GM12878 (cell line): ENCODE measurements at regions not wholly inside any gene's neighbourhood (a gene's known extent, or its start where the extent isn't known, plus 50 kb on each side); places are given as distances from the start of the nearest gene placed in this dataset.

Experiments used
- ATAC-seq: fragments of 200-7000 bp; cut with Tn5 transposase; 3 replicates; pipeline ENCODE4 v1.9.1; 2020; ENCODE audit warnings: mild to moderate bottlenecking, moderate library complexity
- BruUV-seq: library from RNA; stranded (reverse); fragments of 400-500 nt; replicated peaks from 2 replicates; lab custom pipeline; 2021; lab: Mats Ljungman, UMichigan
- CTCF ChIA-PET: fragments of 300-600 bp; sonication (Branson Sonifier 250); formaldehyde crosslinking; extraction: SDS; loops from one replicate; lab custom pipeline; 2021; ENCODE audit warnings: inconsistent platforms; lab: Yijun Ruan, JAX
- POLR2A ChIA-PET: fragments of 350-600 bp; formaldehyde crosslinking; extraction: SDS; loops from one replicate; lab custom pipeline; 2021; ENCODE audit warnings: inconsistent platforms; lab: Charles Lee
- RAD21 ChIA-PET: fragments of 300-600 bp; sonication (Branson Sonifier 250); formaldehyde crosslinking; loops from one replicate; lab custom pipeline; 2023; ENCODE audit warnings: antibody characterized with exemption; ENCODE audit not compliant: unreplicated experiment; lab: Charles Lee
- SMC1A ChIA-PET: fragments of 300-600 bp; sonication (Branson Sonifier 250); formaldehyde crosslinking; loops from one replicate; lab custom pipeline; 2023; ENCODE audit not compliant: unreplicated experiment, uncharacterized antibody; lab: Charles Lee
- DNase-seq: peaks from one replicate; pipeline ENCODE4 v3.0.0-alpha.2; 2011; ENCODE audit warnings: low read depth, low spot score
- FAIRE-seq: peaks from 3 replicates; lab custom pipeline; 2011; peaks lifted over from hg19 to GRCh38; lab: Jason Lieb, UNC
- H2AFZ ChIP-seq: 2 replicates; pipeline ENCODE4 v1.6.0; 2011; ENCODE audit warnings: low read depth, low read length, control low read depth; ENCODE audit not compliant: control insufficient read depth
- H3K27ac ChIP-seq: 2 replicates; pipeline ENCODE4 v1.5.1; 2011; ENCODE audit warnings: control low read depth; ENCODE audit not compliant: control insufficient read depth, insufficient read depth
- H3K27me3 ChIP-seq, 2 experiments: replicated peaks in 1 of 2; 2 replicates each; pipeline versions ENCODE4 v1.6.0 to v1.6.1; 2011; ENCODE audit warnings: low read length in 1 of 2; ENCODE audit not compliant: control insufficient read depth in 2 of 2, insufficient read depth in 2 of 2
- H3K36me3 ChIP-seq, 2 experiments: 2 replicates each; pipeline ENCODE4 v1.5.1; 2011; ENCODE audit warnings: low read length in 1 of 2; ENCODE audit not compliant: control insufficient read depth in 2 of 2, insufficient read depth in 2 of 2
- H3K4me1 ChIP-seq: 2 replicates; pipeline ENCODE4 v1.6.1; 2011; ENCODE audit warnings: mild to moderate bottlenecking, low read length, moderate library complexity, mixed read lengths; ENCODE audit not compliant: control insufficient read depth, insufficient read depth
- H3K4me2 ChIP-seq: 2 replicates; pipeline ENCODE4 v1.6.0; 2011; ENCODE audit warnings: control low read depth; ENCODE audit not compliant: control insufficient read depth, insufficient read depth
- H3K4me3 ChIP-seq: fragments of 200-600 bp; sonication (generic); 2 replicates; pipeline ENCODE4 v1.5.1; 2016
- H3K79me2 ChIP-seq: 2 replicates; pipeline ENCODE4 v1.6.0; 2011; ENCODE audit warnings: low read length; ENCODE audit not compliant: control insufficient read depth, insufficient read depth
- H3K9ac ChIP-seq: 2 replicates; pipeline ENCODE4 v1.8.0; 2011; ENCODE audit warnings: low read length, control low read depth, mixed read lengths; ENCODE audit not compliant: control insufficient read depth, insufficient read depth
- H3K9me3 ChIP-seq: replicated peaks from 3 replicates; pipeline ENCODE4 v1.5.1; 2011; ENCODE audit warnings: mild to moderate bottlenecking, low read length; ENCODE audit not compliant: control insufficient read depth, insufficient read depth
- H4K20me1 ChIP-seq: 2 replicates; pipeline ENCODE4 v1.6.0; 2011; ENCODE audit not compliant: control insufficient read depth, insufficient read depth
- CTCF ChIP-seq, 3 experiments: IDR thresholded peaks in 2 of 3; conservative IDR thresholded peaks in 1 of 3; 2 replicates each; pipeline ENCODE4 v1.5.1; 2011; ENCODE audit warnings: low read depth in 3 of 3, low read length in 3 of 3, mild to moderate bottlenecking in 3 of 3, control low read depth in 2 of 3, moderate library complexity in 2 of 3, inconsistent platforms in 1 of 3, mixed read lengths in 1 of 3; ENCODE audit not compliant: control insufficient read depth in 2 of 3, insufficient read depth in 1 of 3; ENCODE audit errors: extremely low read depth in 1 of 3
- FOS ChIP-seq: IDR thresholded peaks from 3 replicates; pipeline ENCODE4 v1.6.1; 2011; ENCODE audit warnings: borderline replicate concordance; ENCODE audit not compliant: insufficient read length; ENCODE audit errors: extremely low read depth
- HDAC2 ChIP-seq: fragments of 200-600 bp; sonication (generic); IDR thresholded peaks from 2 replicates; pipeline ENCODE4 v1.6.1; 2017
- IKZF1 ChIP-seq: fragments of 450-650 bp; conservative IDR thresholded peaks from 2 replicates; pipeline ENCODE4 v1.6.1; 2017; ENCODE audit warnings: antibody characterized with exemption, mild to moderate bottlenecking
- NKRF ChIP-seq: fragments of 450-650 bp; conservative IDR thresholded peaks from 2 replicates; pipeline ENCODE4 v1.6.1; 2017; ENCODE audit warnings: mild to moderate bottlenecking, moderate library complexity
- RFX5 ChIP-seq: IDR thresholded peaks from 2 replicates; pipeline ENCODE4 v1.6.1; 2011; ENCODE audit warnings: low read depth, low read length, improper control_type of control experiment
- SMC3 ChIP-seq: IDR thresholded peaks from 2 replicates; pipeline ENCODE4 v1.6.1; 2011; ENCODE audit warnings: low read length, improper control_type of control experiment, borderline replicate concordance
- SREBF2 ChIP-seq: IDR thresholded peaks from 2 replicates; pipeline ENCODE4 v1.6.1; 2012; ENCODE audit warnings: mild to moderate bottlenecking, low read length
- WGBS: methylation state at CpG from one replicate; pipeline ENCODE4 v1.1.6; 2016; ENCODE audit warnings: low lambda C conversion rate; ENCODE audit not compliant: insufficient replicate concordance, insufficient coverage; ENCODE audit errors: missing lambda C conversion rate; 5-methylcytosine and 5-hydroxymethylcytosine counted together
- in situ Hi-C: fragments of 300-500 bp; cut with MboI; formaldehyde crosslinking; loops from 9 replicates; pipeline ENCODE4 v1.14.3; 2018; ENCODE audit warnings: mixed read lengths
- intact Hi-C: fragments of 100-400 bp; cut with micrococcal nuclease; formaldehyde crosslinking; loops from one replicate; pipeline ENCODE4 v1.14.2; 2022; ENCODE audit not compliant: unreplicated experiment

GRCh38 chr4:66842026-66842723 lies 703.1 kb downstream of the CENPC start:
- CTCF ChIA-PET, result interaction anchor here (0.6 kb wide), 1 partner anchor 262 kb away, joined by 3 read pairs; no protein-coding TSS in a partner anchor
- TF ChIP-seq SREBF2 (no peak), RFX5 (no peak), CTCF (IDR thresholded peaks at IDR 0.05 in 2 of 3, conservative IDR thresholded peaks at IDR 0.05 in 1 of 3; ENCODE audit: control insufficient read depth in 2 of 3, extremely low read depth in 1 of 3, insufficient read depth in 1 of 3, low read depth in 3 of 3, low read length in 3 of 3) (no peak), NKRF (no peak), SMC3 (no peak), HDAC2 (no peak), FOS (no peak), IKZF1 (no peak)
- no peaks in the 10 kb centered on the region for H3K36me3 ChIP-seq
- RAD21 ChIA-PET, result no interaction called here
- in situ Hi-C loops, result no loop called here
- WGBS, result 17% methylated on average over 4 of the region's 4 CpGs
- SMC1A ChIA-PET, result no interaction called here
- H3K9me3 ChIP-seq, result no peaks in the 10 kb centered on the region
- H3K4me1 ChIP-seq, result no peaks in the 10 kb centered on the region
- ATAC-seq (no peak), DNase-seq (no peak), FAIRE-seq (no peak)
- H3K9ac ChIP-seq, result no peak overlapping the region
- H3K27ac ChIP-seq, result no peak overlapping the region
- H3K4me3 ChIP-seq, result no peak overlapping the region
- no peaks in the 10 kb centered on the region for H4K20me1 ChIP-seq
- H3K79me2 ChIP-seq, result no peaks in the 10 kb centered on the region
- H2AFZ ChIP-seq, result no peak overlapping the region
- intact Hi-C loops, result no loop called here
- BruUV-seq, result no TSS peak
- H3K4me2 ChIP-seq, result no peak overlapping the region
- H3K27me3 ChIP-seq, result no peaks in the 10 kb centered on the region
- POLR2A ChIA-PET, result no interaction called here
